ENCODE measurements at regions not wholly inside any gene's neighbourhood (a gene's known extent, or its start where the extent isn't known, plus 50 kb on each side); places are given as distances from the start of the nearest gene placed in this dataset.

DNA sequence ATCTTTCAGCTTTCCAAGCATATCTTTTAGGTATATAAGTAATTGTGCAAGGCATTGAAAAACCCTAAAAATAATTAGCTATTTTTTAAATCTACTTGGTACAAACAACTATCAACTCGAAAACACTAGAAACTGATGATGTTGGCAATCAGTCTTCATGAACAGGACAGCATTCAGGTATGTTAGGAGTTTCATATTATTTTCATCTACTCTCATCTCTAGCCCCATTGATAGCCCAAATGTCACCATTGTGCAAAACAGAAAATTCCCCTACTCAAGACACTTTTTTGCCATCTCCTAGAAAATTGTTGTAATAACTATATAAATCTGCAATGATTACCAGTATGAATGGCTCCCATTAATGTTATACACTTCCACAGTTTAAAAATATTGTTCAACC is 144.5 kb upstream of the KRAS start:
- TF ChIP-seq, protein P1, sequence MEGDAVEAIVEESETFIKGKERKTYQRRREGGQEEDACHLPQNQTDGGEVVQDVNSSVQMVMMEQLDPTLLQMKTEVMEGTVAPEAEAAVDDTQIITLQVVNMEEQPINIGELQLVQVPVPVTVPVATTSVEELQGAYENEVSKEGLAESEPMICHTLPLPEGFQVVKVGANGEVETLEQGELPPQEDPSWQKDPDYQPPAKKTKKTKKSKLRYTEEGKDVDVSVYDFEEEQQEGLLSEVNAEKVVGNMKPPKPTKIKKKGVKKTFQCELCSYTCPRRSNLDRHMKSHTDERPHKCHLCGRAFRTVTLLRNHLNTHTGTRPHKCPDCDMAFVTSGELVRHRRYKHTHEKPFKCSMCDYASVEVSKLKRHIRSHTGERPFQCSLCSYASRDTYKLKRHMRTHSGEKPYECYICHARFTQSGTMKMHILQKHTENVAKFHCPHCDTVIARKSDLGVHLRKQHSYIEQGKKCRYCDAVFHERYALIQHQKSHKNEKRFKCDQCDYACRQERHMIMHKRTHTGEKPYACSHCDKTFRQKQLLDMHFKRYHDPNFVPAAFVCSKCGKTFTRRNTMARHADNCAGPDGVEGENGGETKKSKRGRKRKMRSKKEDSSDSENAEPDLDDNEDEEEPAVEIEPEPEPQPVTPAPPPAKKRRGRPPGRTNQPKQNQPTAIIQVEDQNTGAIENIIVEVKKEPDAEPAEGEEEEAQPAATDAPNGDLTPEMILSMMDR (IDR thresholded peaks at IDR 0.05; ENCODE audit: low read length), result no peak
- TF ChIP-seq EZH2 (IDR thresholded peaks at IDR 0.05; ENCODE audit: borderline replicate concordance, low read length), result no peak
